B cell (primary cell): ENCODE measurements at regions not wholly inside any gene's neighbourhood (a gene's known extent, or its start where the extent isn't known, plus 50 kb on each side); places are given as distances from the start of the nearest gene placed in this dataset.

Experiments
- ATAC-seq: fragments of 200-7000 bp; cut with Tn5 transposase; one replicate; pipeline ENCODE4 v1.10.0; 2021; ENCODE audit warnings: low read depth, mild to moderate bottlenecking, moderate number of reproducible peaks, moderate library complexity
- CTCF ChIA-PET: fragments of 350-600 bp; sonication (Branson Sonifier 250); formaldehyde crosslinking; loops from one replicate; lab custom pipeline; 2021; ENCODE audit warnings: antibody characterized with exemption, inconsistent platforms; lab: Charles Lee
- POLR2A ChIA-PET: fragments of 350-600 bp; sonication (Branson Sonifier 250); formaldehyde crosslinking; loops from one replicate; lab custom pipeline; 2021; ENCODE audit warnings: antibody characterized with exemption; lab: Charles Lee
- DNase-seq: peaks from one replicate; pipeline ENCODE4 v3.0.0; 2013
- H2AFZ ChIP-seq: 2 replicates; pipeline ENCODE4 v1.6.1; 2012; ENCODE audit warnings: mild to moderate bottlenecking, low read depth, low read length; ENCODE audit not compliant: insufficient read depth, poor library complexity, severe bottlenecking
- H3K27ac ChIP-seq, 2 donors: 1 replicate in 1 of 2; 2 replicates in 1 of 2; pipeline ENCODE4 v1.5.1; 2012 to 2013; ENCODE audit warnings: low read length in 2 of 2, mild to moderate bottlenecking in 2 of 2, moderate library complexity in 1 of 2
- H3K27me3 ChIP-seq, 4 experiments: fragments of 200-600 bp in 1 of 4; sonication (generic) in 1 of 4; replicated peaks in 1 of 4; 1 replicate in 2 of 4; 2 replicates in 2 of 4; pipeline versions ENCODE4 v1.6.1 to v1.7.0; 2013 to 2016; ENCODE audit warnings: low read length in 3 of 4, mild to moderate bottlenecking in 2 of 4, mixed read lengths in 1 of 4, moderate library complexity in 1 of 4; ENCODE audit not compliant: insufficient read depth in 4 of 4, control insufficient read depth in 3 of 4; ENCODE audit errors: control extremely low read depth in 1 of 4
- H3K36me3 ChIP-seq, 2 experiments: replicated peaks in 1 of 2; 1 replicate in 1 of 2; 2 replicates in 1 of 2; pipeline versions ENCODE4 v1.6.1 to v1.7.1; 2013; ENCODE audit warnings: low read length in 1 of 2; ENCODE audit not compliant: insufficient read depth in 2 of 2, control insufficient read depth in 1 of 2; ENCODE audit errors: control extremely low read depth in 1 of 2, extremely low read depth in 1 of 2
- H3K4me1 ChIP-seq, 2 donors: fragments of 200-600 bp in 1 of 2; sonication (generic) in 1 of 2; 1 replicate in 1 of 2; 2 replicates in 1 of 2; pipeline versions ENCODE4 v1.5.1 to v1.6.1; 2013 to 2017; ENCODE audit warnings: low read length in 2 of 2; ENCODE audit not compliant: control insufficient read depth in 2 of 2, insufficient read depth in 2 of 2
- H3K4me2 ChIP-seq: replicated peaks from 2 replicates; pipeline ENCODE3; 2012; ENCODE audit warnings: mild to moderate bottlenecking, low read depth, low read length; ENCODE audit not compliant: poor library complexity, severe bottlenecking
- H3K4me3 ChIP-seq, 5 experiments: fragments of 200-600 bp in 1 of 5; sonication (generic) in 1 of 5; 1 replicate in 3 of 5; 2 replicates in 2 of 5; pipeline versions ENCODE4 v1.5.1 to v1.7.0; 2011 to 2016; ENCODE audit warnings: low read length in 4 of 5, mild to moderate bottlenecking in 4 of 5, low read depth in 2 of 5, control low read depth in 1 of 5, moderate library complexity in 1 of 5; ENCODE audit not compliant: insufficient read depth in 1 of 5; ENCODE audit errors: control extremely low read depth in 1 of 5, extremely low read depth in 1 of 5
- H3K79me2 ChIP-seq: fragments of 200-600 bp; sonication (generic); one replicate; pipeline ENCODE4 v1.6.0; 2016; ENCODE audit warnings: low read length; ENCODE audit not compliant: control insufficient read depth, insufficient read depth
- H3K9ac ChIP-seq: fragments of 200-600 bp; sonication (generic); 2 replicates; pipeline ENCODE4 v1.6.1; 2017; ENCODE audit warnings: mild to moderate bottlenecking, low read length, moderate library complexity
- H3K9me3 ChIP-seq, 3 donors: one replicate each; pipeline versions ENCODE4 v1.6.1 to v1.7.1; 2013; ENCODE audit warnings: low read length in 2 of 3; ENCODE audit not compliant: control insufficient read depth in 2 of 3, insufficient read depth in 1 of 3; ENCODE audit errors: control extremely low read depth in 1 of 3
- H4K20me1 ChIP-seq: 2 replicates; pipeline ENCODE4 v1.6.0; 2012; ENCODE audit warnings: mild to moderate bottlenecking, low read length; ENCODE audit not compliant: insufficient read depth, control insufficient read depth, poor library complexity, severe bottlenecking
- H3K27ac Mint-ChIP-seq: one replicate; pipeline ENCODE4 v1.8.0; 2021; ENCODE audit warnings: mixed read lengths
- H3K27me3 Mint-ChIP-seq: one replicate; pipeline ENCODE4 v1.8.0; 2021; ENCODE audit warnings: mixed read lengths
- H3K4me1 Mint-ChIP-seq: one replicate; pipeline ENCODE4 v1.8.0; 2021; ENCODE audit warnings: mixed read lengths
- H3K4me3 Mint-ChIP-seq: one replicate; pipeline ENCODE4 v1.8.0; 2021; ENCODE audit warnings: mixed read lengths
- H3K9me3 Mint-ChIP-seq: one replicate; pipeline ENCODE4 v1.8.0; 2022; ENCODE audit warnings: mixed read lengths; ENCODE audit not compliant: insufficient read depth
- CTCF ChIP-seq: fragments of 200-600 bp; IDR thresholded peaks from one replicate; pipeline ENCODE4 v1.8.0; 2022; ENCODE audit warnings: antibody characterized with exemption, mild to moderate bottlenecking
- EZH2 ChIP-seq: IDR thresholded peaks from 2 replicates; pipeline ENCODE4 v1.6.1; 2012; ENCODE audit warnings: borderline replicate concordance, low read depth, mild to moderate bottlenecking, moderate library complexity, low read length; ENCODE audit not compliant: insufficient read depth, poor library complexity, severe bottlenecking
- WGBS: methylation state at CpG from one replicate; pipeline ENCODE4 v1.1.5; 2013; ENCODE audit warnings: missing lambda C conversion rate; ENCODE audit not compliant: insufficient coverage; 5-methylcytosine and 5-hydroxymethylcytosine counted together
- intact Hi-C: fragments of 100-400 bp; cut with micrococcal nuclease; formaldehyde crosslinking; loops from one replicate; pipeline ENCODE4 v1.10.0; 2022

DNA sequence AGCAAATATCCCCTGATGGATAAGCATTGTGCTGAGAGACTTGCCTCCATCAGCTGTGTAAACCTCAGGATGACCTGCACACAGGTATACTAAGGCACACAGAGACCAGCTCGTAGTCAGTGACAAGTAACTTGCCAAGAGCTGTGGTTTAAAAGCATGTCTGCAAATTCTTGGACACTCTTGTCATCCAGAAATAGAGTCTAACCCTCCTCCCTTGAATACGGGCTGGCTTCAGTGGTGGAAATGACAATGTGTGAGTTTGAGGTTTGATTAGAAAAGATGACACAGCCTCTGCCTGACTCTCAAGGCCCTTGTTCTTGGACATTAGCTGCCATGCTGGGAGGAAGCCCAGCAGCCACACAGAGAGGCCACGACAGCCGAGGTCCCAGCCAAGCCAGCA lies 114.4 kb downstream of the GADD45G start:
- H3K4me1 Mint-ChIP-seq: peaks cover 11% of the 10 kb centered on the region
- 100% methylated on average over 2 of the region's 4 CpGs for WGBS
- H3K4me2 ChIP-seq: no peak overlapping the region
- H3K27me3 ChIP-seq: no peaks in the 10 kb centered on the region
- peaks cover 0 to 9% (median 0%) of the 10 kb centered on the region in 3 donors for H3K9me3 ChIP-seq
- no peaks in the 10 kb centered on the region for H4K20me1 ChIP-seq
- no peaks in the 10 kb centered on the region for H3K4me1 ChIP-seq
- no peak overlapping the region for H3K27ac Mint-ChIP-seq
- H3K36me3 ChIP-seq: no peaks in the 10 kb centered on the region
- DNase-seq: no peak
- POLR2A ChIA-PET: no interaction called here
- no peaks in the 10 kb centered on the region for H3K79me2 ChIP-seq
- H3K27me3 Mint-ChIP-seq: no peaks in the 10 kb centered on the region
- no peaks in the 10 kb centered on the region for H3K9me3 Mint-ChIP-seq
- H3K4me3 Mint-ChIP-seq: no peak overlapping the region
- ATAC-seq: no peak
- H3K27ac ChIP-seq: no peak overlapping the region
- no peak overlapping the region for H3K9ac ChIP-seq
- no peak overlapping the region for H2AFZ ChIP-seq
- H3K4me3 ChIP-seq: no peak overlapping the region
- TF ChIP-seq EZH2 (no peak), CTCF (no peak)
- CTCF ChIA-PET: no interaction called here
- intact Hi-C loops: no loop called here

- no peak for DNase-seq
- Histone ChIP-seq H4K20me1 (no peaks in the 10 kb centered on the region), H3K79me2 (no peaks in the 10 kb centered on the region), H3K4me2 (no peak overlapping the region), H3K4me1 (no peaks in the 10 kb centered on the region), H3K36me3 (no peaks in the 10 kb centered on the region), H3K27me3 (no peaks in the 10 kb centered on the region), H3K9me3 (peaks cover 0 to 9% (median 0%) of the 10 kb centered on the region in 3 donors), H3K27ac (no peak overlapping the region), H3K9ac (no peak overlapping the region), H3K4me3 (no peak overlapping the region), H2AFZ (no peak overlapping the region)
- 47% methylated on average over 4 of the region's 4 CpGs for WGBS
- intact Hi-C loops: no loop called here
- Mint-ChIP-seq H3K9me3 (no peaks in the 10 kb centered on the region), H3K27ac (no peak overlapping the region), H3K4me1 (peaks cover 9% of the 10 kb centered on the region), H3K27me3 (peaks cover 3% of the 10 kb centered on the region), H3K4me3 (no peak overlapping the region)
- CTCF ChIA-PET: no interaction called here
- TF ChIP-seq EZH2 (no peak), CTCF (no peak)
- POLR2A ChIA-PET: interaction anchor here (0.7 kb wide), 1 partner anchor 191 kb away, joined by 5 read pairs; no protein-coding TSS in a partner anchor
- ATAC-seq: no peak
These were observed 115.9 kb downstream of the GADD45G start for GRCh38 chr9:89720696-89721175.
